K562 (cell line): ENCODE measurements at regions not wholly inside any gene's neighbourhood (a gene's known extent, or its start where the extent isn't known, plus 50 kb on each side); places are given as distances from the start of the nearest gene placed in this dataset.

ENCODE experiments used
- ATAC-seq: fragments of 200-7000 bp; cut with Tn5 transposase; 3 replicates; pipeline ENCODE4 v1.9.1; 2020; ENCODE audit warnings: moderate library complexity
- BruUV-seq: library from RNA; stranded (reverse); fragments of 400-500 nt; replicated peaks from 2 replicates; lab custom pipeline; 2021; lab: Mats Ljungman, UMichigan
- CTCF ChIA-PET: fragments of 300-600 bp; formaldehyde crosslinking; extraction: SDS; loops from one replicate; lab custom pipeline; 2021; ENCODE audit warnings: low intra/inter-chr PET ratio; lab: Yijun Ruan, JAX
- POLR2A ChIA-PET: fragments of 300-600, 350-650 bp; sonication (Branson Sonifier 250); formaldehyde crosslinking; extraction: SDS; loops from one replicate; lab custom pipeline; 2021; ENCODE audit warnings: antibody characterized with exemption, inconsistent platforms; lab: Yijun Ruan, JAX
- DNase-seq, 4 experiments: peaks; one replicate each; pipeline versions ENCODE4 v3.0.0 to v3.0.0-alpha.2; 2011 to 2018; ENCODE audit warnings: low spot score in 3 of 4, mixed read lengths in 3 of 4; ENCODE audit errors: extremely low read depth in 1 of 4
- FAIRE-seq: peaks from 2 replicates; lab custom pipeline; 2011; peaks lifted over from hg19 to GRCh38; lab: Jason Lieb, UNC
- H2AFZ ChIP-seq: 2 replicates; pipeline ENCODE4 v1.6.0; 2011; ENCODE audit warnings: low read depth, low read length, control low read depth, inconsistent platforms
- H3K27ac ChIP-seq: fragments of 200-600 bp; 3 replicates; pipeline ENCODE4 v1.8.0; 2011; ENCODE audit warnings: low read depth, mild to moderate bottlenecking, control low read depth, inconsistent platforms, low read length, moderate library complexity, mixed read lengths; ENCODE audit errors: extremely low read depth
- H3K27me3 ChIP-seq, 2 experiments: fragments of 300-600 bp in 1 of 2; 2 replicates in 1 of 2; 3 replicates in 1 of 2; pipeline versions ENCODE4 v1.6.0 to v1.8.0; 2011; ENCODE audit warnings: inconsistent platforms in 2 of 2, low read length in 2 of 2, mild to moderate bottlenecking in 1 of 2, mixed read lengths in 1 of 2, moderate library complexity in 1 of 2; ENCODE audit not compliant: control insufficient read depth in 2 of 2, insufficient read depth in 2 of 2
- H3K36me3 ChIP-seq: fragments of 300-600 bp; 3 replicates; pipeline ENCODE4 v1.8.0; 2011; ENCODE audit warnings: mild to moderate bottlenecking, low read length, inconsistent platforms; ENCODE audit not compliant: control insufficient read depth, insufficient read depth
- H3K4me1 ChIP-seq, 2 experiments: fragments of 200-600 bp in 1 of 2; replicated peaks in 1 of 2; 2 replicates in 1 of 2; 3 replicates in 1 of 2; pipeline versions ENCODE4 v1.5.1 to v1.8.0; 2011; ENCODE audit warnings: inconsistent platforms in 2 of 2, low read length in 2 of 2, mild to moderate bottlenecking in 1 of 2, mixed read lengths in 1 of 2, moderate library complexity in 1 of 2; ENCODE audit not compliant: control insufficient read depth in 2 of 2, insufficient read depth in 2 of 2
- H3K4me2 ChIP-seq: 2 replicates; pipeline ENCODE4 v1.6.1; 2011; ENCODE audit warnings: low read length, control low read depth, inconsistent platforms, mixed read lengths; ENCODE audit not compliant: insufficient read depth
- H3K4me3 ChIP-seq: fragments of 200-600 bp; sonication (generic), shearing (Covaris generic); 2 replicates; pipeline ENCODE4 v1.5.1; 2016; ENCODE audit warnings: control low read depth, inconsistent platforms
- H3K79me2 ChIP-seq: fragments of 200-600 bp; 3 replicates; pipeline ENCODE4 v1.8.0; 2011; ENCODE audit warnings: low read length, inconsistent platforms; ENCODE audit not compliant: control insufficient read depth, insufficient read depth
- H3K9ac ChIP-seq, 2 experiments: 2 replicates each; pipeline versions ENCODE4 v1.6.0 to v1.6.1; 2011; ENCODE audit warnings: low read depth in 2 of 2, low read length in 2 of 2, control low read depth in 1 of 2, inconsistent platforms in 1 of 2, mild to moderate bottlenecking in 1 of 2, mixed read lengths in 1 of 2; ENCODE audit not compliant: insufficient read depth in 1 of 2
- H3K9me1 ChIP-seq: one replicate; pipeline ENCODE4 v1.6.0; 2011; ENCODE audit warnings: inconsistent platforms, mild to moderate bottlenecking, low read length, moderate library complexity; ENCODE audit not compliant: control insufficient read depth, insufficient read depth
- H3K9me3 ChIP-seq: replicated peaks from 2 replicates; pipeline ENCODE4 v1.5.1; 2011; ENCODE audit warnings: low read depth, low read length, inconsistent platforms; ENCODE audit not compliant: control insufficient read depth, insufficient read depth
- H4K20me1 ChIP-seq: replicated peaks from 2 replicates; pipeline ENCODE4 v1.6.1; 2011; ENCODE audit warnings: low read length, inconsistent platforms, mixed read lengths; ENCODE audit not compliant: control insufficient read depth, insufficient read depth
- ATF1 ChIP-seq, 2 experiments: fragments of 450-650 bp in 1 of 2; IDR thresholded peaks; 2 replicates each; pipeline ENCODE4 v1.6.1; 2016; ENCODE audit warnings: missing compliant biosample characterization in 1 of 2, missing genetic modification characterization in 1 of 2
- HDGF ChIP-seq: fragments of 450-650 bp; IDR thresholded peaks from 2 replicates; pipeline ENCODE4 v1.6.1; 2016
- IRF1 ChIP-seq: sonication (generic); formaldehyde crosslinking; IDR thresholded peaks from 2 replicates; pipeline ENCODE4 v1.8.0; 2022; ENCODE audit warnings: missing genetic modification reagents, mild to moderate bottlenecking, borderline replicate concordance
- KAT8 ChIP-seq: fragments of 450-650 bp; IDR thresholded peaks from 2 replicates; pipeline ENCODE4 v1.6.1; 2016; ENCODE audit warnings: low read depth, mild to moderate bottlenecking
- KLF6 ChIP-seq: fragments of 250-450 bp; sonication (Bioruptor Pico); IDR thresholded peaks from 2 replicates; pipeline ENCODE4 v1.4.0; 2020; ENCODE audit warnings: mild to moderate bottlenecking, moderate library complexity, borderline replicate concordance
- NFE2 ChIP-seq: IDR thresholded peaks from 2 replicates; pipeline ENCODE4 v1.6.1; 2014; ENCODE audit warnings: antibody characterized with exemption, low read depth
- PCBP2 ChIP-seq: fragments of 200-400 bp; formaldehyde crosslinking; IDR thresholded peaks from 2 replicates; pipeline ENCODE4 v1.6.1; 2018; ENCODE audit warnings: low read length, low read depth, mild to moderate bottlenecking, moderate library complexity; ENCODE audit not compliant: poor library complexity, severe bottlenecking
- REST ChIP-seq, 2 experiments: fragments of 450-650 bp; formaldehyde crosslinking in 1 of 2; IDR thresholded peaks; 2 replicates each; pipeline versions ENCODE4 v1.4.0 to v1.6.1; 2014 to 2020; ENCODE audit warnings: mild to moderate bottlenecking in 2 of 2, borderline replicate concordance in 1 of 2, low read depth in 1 of 2
- SAFB ChIP-seq: fragments of 200-400 bp; formaldehyde crosslinking; IDR thresholded peaks from 2 replicates; pipeline ENCODE4 v1.6.1; 2017; ENCODE audit warnings: low read depth, low read length, borderline replicate concordance
- SMAD3 ChIP-seq: fragments of 450-650 bp; formaldehyde crosslinking; conservative IDR thresholded peaks from 2 replicates; pipeline ENCODE4 v1.4.0; 2020; ENCODE audit warnings: mild to moderate bottlenecking
- SP1 ChIP-seq: sonication (generic); formaldehyde crosslinking; IDR thresholded peaks from 2 replicates; pipeline ENCODE4 v1.8.1; 2022; ENCODE audit warnings: mild to moderate bottlenecking, missing genetic modification reagents
- ZBTB7A ChIP-seq: IDR thresholded peaks from 2 replicates; pipeline ENCODE4 v1.6.1; 2011; ENCODE audit warnings: low read depth, mild to moderate bottlenecking, low read length, moderate library complexity, borderline replicate concordance; ENCODE audit not compliant: control insufficient read depth
- ZNF316 ChIP-seq: fragments of 450-650 bp; IDR thresholded peaks from 2 replicates; pipeline ENCODE4 v1.6.1; 2016
- ZNF41 ChIP-seq: fragments of 250-450 bp; sonication (Bioruptor Pico); conservative IDR thresholded peaks from 2 replicates; pipeline ENCODE4 v1.4.0; 2020; ENCODE audit warnings: mild to moderate bottlenecking
- WGBS: fragments of 100-300 bp; shearing (Covaris generic); methylation state at CpG from one replicate; pipeline ENCODE4 v1.1.6; 2016; ENCODE audit warnings: low coverage, mixed read lengths; ENCODE audit not compliant: insufficient coverage; ENCODE audit errors: missing lambda C conversion rate; 5-methylcytosine and 5-hydroxymethylcytosine counted together
- in situ Hi-C: fragments of 300-500 bp; cut with MboI; formaldehyde crosslinking; loops from 4 replicates; pipeline ENCODE4 v1.15.0; 2018; ENCODE audit warnings: inconsistent platforms, mixed read lengths
- intact Hi-C: fragments of 100-400 bp; cut with micrococcal nuclease; formaldehyde crosslinking; loops from 2 replicates; pipeline ENCODE4 v1.14.2; 2022

GRCh38 chr9:25964239-25964638 is 286.0 kb upstream of the TUSC1 start:
- Histone ChIP-seq H3K27ac (no peak overlapping the region), H3K4me1 (no peaks in the 10 kb centered on the region), H3K9me1 (no peaks in the 10 kb centered on the region), H3K9ac (no peak overlapping the region), H3K27me3 (no peaks in the 10 kb centered on the region), H2AFZ (no peak overlapping the region), H3K4me3 (no peak overlapping the region), H4K20me1 (no peaks in the 10 kb centered on the region), H3K36me3 (no peaks in the 10 kb centered on the region), H3K9me3 (no peaks in the 10 kb centered on the region), H3K4me2 (no peak overlapping the region), H3K79me2 (no peaks in the 10 kb centered on the region)
- WGBS, result no CpG with 5 or more reads among the region's 3 CpGs
- CTCF ChIA-PET, result no interaction called here
- no peak for DNase-seq
- intact Hi-C loops, result no loop called here
- ATAC-seq, result no peak
- POLR2A ChIA-PET, result no interaction called here
- FAIRE-seq, result no peak
- in situ Hi-C loops, result no loop called here
- no TSS peak for BruUV-seq
- TF ChIP-seq IRF1 (CRISPR knock-in tag) (no peak), ZNF41 (CRISPR knock-in tag) (no peak), KAT8 (no peak), REST (IDR thresholded peaks at IDR 0.05; ENCODE audit: borderline replicate concordance) (no peak), REST (CRISPR knock-in tag; IDR thresholded peaks at IDR 0.05; ENCODE audit: low read depth) (no peak), ZBTB7A (no peak), SAFB (no peak), SMAD3 (CRISPR knock-in tag) (no peak), NFE2 (no peak), ATF1 (CRISPR knock-in tag; IDR thresholded peaks at IDR 0.05) (no peak), ATF1 (tag; IDR thresholded peaks at IDR 0.05) (no peak), HDGF (no peak), PCBP2 (no peak), KLF6 (CRISPR knock-in tag) (no peak), SP1 (CRISPR knock-in tag) (no peak), ZNF316 (no peak)
